ENCODE measurements at regions not wholly inside any gene's neighbourhood (a gene's known extent, or its start where the extent isn't known, plus 50 kb on each side); places are given as distances from the start of the nearest gene placed in this dataset.
"Not testable (repeated sequence)": the region's sequence is repeated elsewhere in the genome, so short reads cannot be mapped to it uniquely, and the experiment has no call there.

GRCh38 chr14:53306911-53307310 is 153.8 kb upstream of the DDHD1 start:
- DNase-seq (ENCODE audit: low read depth in 4 of 4, low spot score in 1 of 4): no peak

GRCh38 chr14:53306267-53306721 is 153.2 kb upstream of the DDHD1 start:
- peak; percentile 7 to 42 (median 13) for DNase-seq (ENCODE audit: low read depth in 4 of 4, low spot score in 1 of 4)

- DNase-seq (ENCODE audit: low read depth in 4 of 4, low spot score in 1 of 4): no peak
Measured at GRCh38 chr14:53304726-53305381, 151.7 kb upstream of the DDHD1 start.

GRCh38 chr14:53295985-53296582 is 143.0 kb upstream of the DDHD1 start:
- peak in 2 of 4 experiments; percentile 18 to 34 for DNase-seq (ENCODE audit: low read depth in 4 of 4, low spot score in 1 of 4)

GRCh38 chr14:53295372-53295771 is 142.2 kb upstream of the DDHD1 start:
- DNase-seq (ENCODE audit: low read depth in 4 of 4, low spot score in 1 of 4): no peak

- no peak for DNase-seq (ENCODE audit: low read depth in 4 of 4, low spot score in 1 of 4)
Measured at GRCh38 chr14:53286301-53286700, 133.2 kb upstream of the DDHD1 start.

- no peak for DNase-seq (ENCODE audit: low read depth in 4 of 4, low spot score in 1 of 4)
Measured at GRCh38 chr14:53285821-53286220, 132.7 kb upstream of the DDHD1 start.

- DNase-seq (ENCODE audit: low read depth in 4 of 4, low spot score in 1 of 4): no peak
Measured at GRCh38 chr14:53285064-53285463, 131.9 kb upstream of the DDHD1 start.

- no peak for DNase-seq (ENCODE audit: low read depth in 4 of 4, low spot score in 1 of 4)
Measured at GRCh38 chr14:53278602-53279506, 125.7 kb upstream of the DDHD1 start.

- no peak for DNase-seq (ENCODE audit: low read depth in 4 of 4, low spot score in 1 of 4)
Measured at GRCh38 chr14:53273671-53274072, 120.5 kb upstream of the DDHD1 start.

GRCh38 chr14:53265025-53265424 is 111.9 kb upstream of the DDHD1 start:
- no peak for DNase-seq (ENCODE audit: low read depth in 4 of 4, low spot score in 1 of 4)

- no peak for DNase-seq (ENCODE audit: low read depth in 4 of 4, low spot score in 1 of 4)
Measured at GRCh38 chr14:53260928-53261327, 107.8 kb upstream of the DDHD1 start.

- DNase-seq (ENCODE audit: low read depth in 4 of 4, low spot score in 1 of 4): no peak
Measured at GRCh38 chr14:53260286-53260685, 107.2 kb upstream of the DDHD1 start.

- DNase-seq (ENCODE audit: low read depth in 4 of 4, low spot score in 1 of 4): no peak
Measured at GRCh38 chr14:53252141-53252540, 99.0 kb upstream of the DDHD1 start.

- DNase-seq (ENCODE audit: low read depth in 4 of 4, low spot score in 1 of 4): no peak
Measured at GRCh38 chr14:53249059-53249458, 95.9 kb upstream of the DDHD1 start.

GRCh38 chr14:53247596-53248370 is 94.7 kb upstream of the DDHD1 start:
- no peak for DNase-seq (ENCODE audit: low read depth in 4 of 4, low spot score in 1 of 4)

- DNase-seq (ENCODE audit: low read depth in 4 of 4, low spot score in 1 of 4): not testable (repeated sequence)
Measured at GRCh38 chr14:53242898-53243297, 89.8 kb upstream of the DDHD1 start.

- DNase-seq (ENCODE audit: low read depth in 4 of 4, low spot score in 1 of 4): no peak
Measured at GRCh38 chr14:53237488-53237887, 84.4 kb upstream of the DDHD1 start.

- no peak for DNase-seq (ENCODE audit: low read depth in 4 of 4, low spot score in 1 of 4)
Measured at GRCh38 chr14:53236708-53237107, 83.6 kb upstream of the DDHD1 start.

GRCh38 chr14:53231171-53231570 is 78.0 kb upstream of the DDHD1 start:
- DNase-seq (ENCODE audit: low read depth in 4 of 4, low spot score in 1 of 4): no peak

GRCh38 chr14:53228966-53229365 is 75.8 kb upstream of the DDHD1 start:
- no peak for DNase-seq (ENCODE audit: low read depth in 4 of 4, low spot score in 1 of 4)
